IPS DF 6.9 (cell line): ENCODE measurements at regions not wholly inside any gene's neighbourhood (a gene's known extent, or its start where the extent isn't known, plus 50 kb on each side); places are given as distances from the start of the nearest gene placed in this dataset.

Experiments
- DNase-seq: peaks from one replicate; pipeline ENCODE4 v3.0.0-alpha.2; 2013; ENCODE audit warnings: low read depth, low spot score
- H3K27ac ChIP-seq: one replicate; pipeline ENCODE4 v1.5.1; 2013; ENCODE audit warnings: low read length, control low read depth
- H3K27me3 ChIP-seq: 2 replicates; pipeline ENCODE4 v1.6.1; 2013; ENCODE audit warnings: mild to moderate bottlenecking, low read length; ENCODE audit not compliant: control insufficient read depth, insufficient read depth
- H3K36me3 ChIP-seq: 2 replicates; pipeline ENCODE4 v1.6.1; 2013; ENCODE audit warnings: low read length; ENCODE audit not compliant: control insufficient read depth, insufficient read depth
- H3K4me1 ChIP-seq: 2 replicates; pipeline ENCODE4 v1.6.1; 2013; ENCODE audit warnings: low read length; ENCODE audit not compliant: control insufficient read depth, insufficient read depth
- H3K4me3 ChIP-seq: 2 replicates; pipeline ENCODE4 v1.5.1; 2013; ENCODE audit warnings: mild to moderate bottlenecking, low read length
- H3K9me3 ChIP-seq: 2 replicates; pipeline ENCODE4 v1.6.1; 2013; ENCODE audit warnings: low read length, inconsistent platforms; ENCODE audit not compliant: control insufficient read depth, insufficient read depth
- WGBS: extraction: QIAGEN DNeasy Blood & Tissue Kit; methylation state at CpG from one replicate; pipeline ENCODE4 v1.1.7; 2013; ENCODE audit warnings: mixed read lengths, missing lambda C conversion rate; ENCODE audit not compliant: insufficient read length, insufficient coverage; 5-methylcytosine and 5-hydroxymethylcytosine counted together

DNA sequence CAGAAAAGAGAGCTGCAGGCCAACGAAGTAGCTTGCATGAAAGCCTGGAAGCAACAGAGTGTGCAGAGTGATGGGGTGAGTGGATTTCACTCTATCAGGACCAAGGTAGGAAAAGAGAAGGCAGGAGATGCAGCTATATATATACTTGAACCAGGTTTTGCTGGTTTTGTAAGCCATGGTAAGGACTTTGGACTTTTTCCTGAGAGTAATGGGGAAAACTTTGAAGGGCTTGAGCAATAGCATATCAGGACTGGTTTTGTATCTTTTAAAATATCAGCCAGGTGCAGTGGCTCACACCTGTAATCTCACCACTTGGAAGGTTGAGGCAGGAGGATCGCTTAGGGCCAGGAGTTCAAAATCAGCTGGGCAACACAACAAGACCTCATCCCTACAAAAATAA lies 120.6 kb upstream of the NRP1 start:
- Histone ChIP-seq H3K4me3 (no peak overlapping the region), H3K9me3 (no peaks in the 10 kb centered on the region; the same call in 1 of the 2 replicates), H3K4me1 (no peaks in the 10 kb centered on the region), H3K27me3 (no peaks in the 10 kb centered on the region), H3K27ac (no peak overlapping the region), H3K36me3 (no peaks in the 10 kb centered on the region)
- no peak for DNase-seq
- WGBS, result no CpG with 5 or more reads among the region's 2 CpGs

DNA sequence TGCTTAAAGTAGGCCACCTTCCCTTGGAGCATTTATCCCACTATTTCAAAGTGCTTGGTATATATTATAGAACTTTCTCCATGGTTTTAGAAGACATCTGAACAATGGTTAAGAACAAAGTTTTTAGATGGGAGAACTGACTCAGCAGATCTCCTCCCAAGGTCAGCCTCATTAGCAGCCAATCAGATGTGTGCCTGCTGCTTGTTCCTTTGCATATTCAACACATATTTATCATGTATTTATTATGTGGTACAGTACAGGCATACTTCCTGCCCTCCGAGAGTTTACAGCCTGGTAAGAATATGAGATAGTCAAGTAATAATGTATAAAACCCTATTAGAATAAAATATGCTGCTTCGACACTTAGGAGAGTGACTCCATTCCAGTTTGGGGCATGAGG lies 120.1 kb upstream of the NRP1 start:
- Histone ChIP-seq H3K4me3 (no peak overlapping the region), H3K36me3 (no peaks in the 10 kb centered on the region), H3K9me3 (no peaks in the 10 kb centered on the region; the same call in 1 of the 2 replicates), H3K27me3 (no peaks in the 10 kb centered on the region), H3K4me1 (no peaks in the 10 kb centered on the region), H3K27ac (no peak overlapping the region)
- WGBS, result no CpG with 5 or more reads among the region's 2 CpGs
- DNase-seq, result no peak

- Histone ChIP-seq H3K9me3 (no peaks in the 10 kb centered on the region; the same call in 1 of the 2 replicates), H3K36me3 (no peaks in the 10 kb centered on the region), H3K4me1 (no peaks in the 10 kb centered on the region), H3K4me3 (no peak overlapping the region), H3K27ac (no peak overlapping the region), H3K27me3 (no peaks in the 10 kb centered on the region)
- no peak for DNase-seq
- WGBS, result no CpG with 5 or more reads among the region's 9 CpGs
These were observed 118.9 kb upstream of the NRP1 start for GRCh38 chr10:33453081-33454025.

DNA sequence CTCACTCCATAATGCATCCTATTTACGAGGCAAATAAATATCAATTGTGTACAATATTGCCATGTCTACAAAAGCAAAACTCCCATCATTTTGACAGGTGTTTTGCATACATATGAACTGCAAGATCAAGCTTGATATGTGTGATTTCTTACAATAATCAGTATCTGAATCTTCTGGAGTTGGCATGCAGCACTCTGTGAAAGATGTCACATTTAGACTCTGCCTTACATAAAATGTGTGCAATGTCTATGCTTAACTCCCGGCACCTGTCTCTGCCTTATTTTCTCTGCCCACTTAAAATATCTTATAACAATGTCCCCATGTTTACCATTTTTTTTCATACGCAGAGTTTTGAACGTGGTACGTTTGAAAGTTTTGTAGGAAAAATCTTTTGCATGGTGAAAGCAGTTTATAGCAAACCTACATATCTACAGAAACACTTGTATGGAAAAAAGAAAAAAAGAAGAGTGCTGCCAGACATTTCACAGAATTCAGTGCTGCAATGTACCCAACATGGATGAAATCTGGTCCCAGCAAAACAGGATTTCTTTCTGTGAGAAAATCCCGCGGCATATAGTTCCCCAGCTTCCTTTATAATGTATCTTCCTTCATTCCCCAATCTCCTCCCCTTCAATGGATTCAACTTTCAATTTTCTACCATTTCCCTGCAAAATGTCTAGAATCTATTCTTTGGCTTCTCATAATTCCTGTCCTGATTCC lies 114.1 kb upstream of the NRP1 start:
- H3K4me1 ChIP-seq, result no peaks in the 10 kb centered on the region
- H3K27me3 ChIP-seq, result no peaks in the 10 kb centered on the region
- H3K4me3 ChIP-seq, result no peak overlapping the region
- H3K27ac ChIP-seq, result no peak overlapping the region
- H3K36me3 ChIP-seq, result no peaks in the 10 kb centered on the region
- DNase-seq, result no peak
- H3K9me3 ChIP-seq, result no peaks in the 10 kb centered on the region; the same call in 1 of the 2 replicates
- no CpG with 5 or more reads among the region's 7 CpGs for WGBS

DNA sequence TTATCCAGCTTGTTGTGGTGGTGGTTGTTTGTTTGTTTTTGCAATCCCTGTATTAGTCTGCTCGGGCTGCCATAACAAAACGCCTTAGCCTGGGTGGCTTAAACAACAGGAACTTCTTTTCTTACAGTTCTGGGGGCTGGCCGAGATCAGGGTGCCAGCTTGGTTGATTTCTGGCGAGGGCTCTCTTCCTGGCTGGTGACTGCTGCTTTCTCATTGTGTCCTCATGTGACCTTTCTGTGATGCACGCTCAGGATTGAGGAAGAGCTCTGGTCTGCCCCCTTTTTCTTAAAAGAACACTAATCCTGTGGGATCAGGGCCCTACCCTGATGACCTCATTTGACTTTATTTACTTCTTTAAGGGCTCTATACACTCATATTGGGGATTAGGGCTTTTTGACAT lies 107.1 kb upstream of the NRP1 start:
- no peak for DNase-seq
- Histone ChIP-seq H3K36me3 (no peaks in the 10 kb centered on the region), H3K27me3 (no peaks in the 10 kb centered on the region), H3K9me3 (no peaks in the 10 kb centered on the region), H3K27ac (no peak overlapping the region), H3K4me1 (no peaks in the 10 kb centered on the region), H3K4me3 (no peak overlapping the region)
- WGBS, result no CpG with 5 or more reads among the region's 5 CpGs

GRCh38 chr10:33434933-33435332 lies 100.5 kb upstream of the NRP1 start:
- WGBS, result no CpG with 5 or more reads among the region's 4 CpGs
- Histone ChIP-seq H3K27ac (no peak overlapping the region), H3K4me3 (no peak overlapping the region), H3K9me3 (no peaks in the 10 kb centered on the region), H3K27me3 (no peaks in the 10 kb centered on the region), H3K4me1 (no peaks in the 10 kb centered on the region), H3K36me3 (no peaks in the 10 kb centered on the region)
- no peak for DNase-seq

- DNase-seq, result no peak
- H3K4me3 ChIP-seq, result no peak overlapping the region
- no peaks in the 10 kb centered on the region for H3K4me1 ChIP-seq
- no peaks in the 10 kb centered on the region for H3K36me3 ChIP-seq
- WGBS, result no CpG with 5 or more reads among the region's 4 CpGs
- no peak overlapping the region for H3K27ac ChIP-seq
- H3K9me3 ChIP-seq, result no peaks in the 10 kb centered on the region
- no peaks in the 10 kb centered on the region for H3K27me3 ChIP-seq
These were observed 94.2 kb upstream of the NRP1 start for GRCh38 chr10:33428682-33429081.

GRCh38 chr10:33423154-33423529 lies 88.7 kb upstream of the NRP1 start:
- Histone ChIP-seq H3K27me3 (no peaks in the 10 kb centered on the region), H3K9me3 (no peaks in the 10 kb centered on the region), H3K4me3 (no peak overlapping the region), H3K27ac (no peak overlapping the region), H3K4me1 (peaks cover 2% of the 10 kb centered on the region; the same call in 1 of the 2 replicates), H3K36me3 (no peaks in the 10 kb centered on the region)
- DNase-seq, result no peak
- WGBS, result no CpG with 5 or more reads among the region's 5 CpGs

- Histone ChIP-seq H3K36me3 (no peaks in the 10 kb centered on the region), H3K9me3 (no peaks in the 10 kb centered on the region), H3K4me1 (peaks cover 2% of the 10 kb centered on the region; the same call in 1 of the 2 replicates), H3K4me3 (no peak overlapping the region), H3K27ac (no peak overlapping the region), H3K27me3 (no peaks in the 10 kb centered on the region)
- DNase-seq, result no peak
- no CpG with 5 or more reads among the region's 10 CpGs for WGBS
These were observed 88.1 kb upstream of the NRP1 start for GRCh38 chr10:33422471-33423153.

GRCh38 chr10:33421789-33422462 lies 87.5 kb upstream of the NRP1 start:
- Histone ChIP-seq H3K27me3 (no peaks in the 10 kb centered on the region), H3K9me3 (no peaks in the 10 kb centered on the region), H3K4me1 (peaks cover 2% of the 10 kb centered on the region; the same call in 1 of the 2 replicates), H3K36me3 (no peaks in the 10 kb centered on the region), H3K4me3 (no peak overlapping the region), H3K27ac (no peak overlapping the region)
- WGBS, result no CpG with 5 or more reads among the region's 5 CpGs
- DNase-seq, result no peak
